ENCODE measurements at regions not wholly inside any gene's neighbourhood (a gene's known extent, or its start where the extent isn't known, plus 50 kb on each side); places are given as distances from the start of the nearest gene placed in this dataset.
"Not testable (repeated sequence)": the region's sequence is repeated elsewhere in the genome, so short reads cannot be mapped to it uniquely, and the experiment has no call there.

GRCh38 chr1:79499541-79499940, 493.0 kb upstream of the ADGRL4 start:
- TF ChIP-seq ZNF274 (IDR thresholded peaks at IDR 0.05; ENCODE audit: low read depth, low read length) = no peak
- no peak overlapping the region for H3K4me3 ChIP-seq (ENCODE audit: low read length)

GRCh38 chr1:79497193-79497773, 490.8 kb upstream of the ADGRL4 start:
- no peak overlapping the region for H3K4me3 ChIP-seq (ENCODE audit: low read length)
- TF ChIP-seq ZNF274 (IDR thresholded peaks at IDR 0.05; ENCODE audit: low read depth, low read length) = no peak

- no peak overlapping the region for H3K4me3 ChIP-seq (ENCODE audit: low read length)
- no peak for TF ChIP-seq ZNF274 (IDR thresholded peaks at IDR 0.05; ENCODE audit: low read depth, low read length)
Observed at GRCh38 chr1:79496129-79496528, 489.6 kb upstream of the ADGRL4 start.

GRCh38 chr1:79493702-79494101, 487.2 kb upstream of the ADGRL4 start:
- not testable (repeated sequence) for H3K4me3 ChIP-seq (ENCODE audit: low read length)

GRCh38 chr1:79488572-79489121, 482.1 kb upstream of the ADGRL4 start:
- not testable (repeated sequence) for H3K4me3 ChIP-seq (ENCODE audit: low read length)

- H3K4me3 ChIP-seq (ENCODE audit: low read length) = no peak overlapping the region
Observed at GRCh38 chr1:79478728-79479373, 472.3 kb upstream of the ADGRL4 start.

GRCh38 chr1:79478160-79478559, 471.6 kb upstream of the ADGRL4 start:
- no peak overlapping the region for H3K4me3 ChIP-seq (ENCODE audit: low read length)
- TF ChIP-seq ZNF274 (IDR thresholded peaks at IDR 0.05; ENCODE audit: low read depth, low read length) = no peak

More at GRCh38 chr1:79478728-79479373, 472.3 kb upstream of the ADGRL4 start:
- TF ChIP-seq ZNF274 (IDR thresholded peaks at IDR 0.05; ENCODE audit: low read depth, low read length) = no peak

- H3K4me3 ChIP-seq (ENCODE audit: low read length) = no peak overlapping the region
- TF ChIP-seq ZNF274 (IDR thresholded peaks at IDR 0.05; ENCODE audit: low read depth, low read length) = no peak
Observed at GRCh38 chr1:79472067-79472656, 465.6 kb upstream of the ADGRL4 start.

GRCh38 chr1:79469139-79469538, 462.6 kb upstream of the ADGRL4 start:
- no peak for TF ChIP-seq ZNF274 (IDR thresholded peaks at IDR 0.05; ENCODE audit: low read depth, low read length)
- no peak overlapping the region for H3K4me3 ChIP-seq (ENCODE audit: low read length)

- H3K4me3 ChIP-seq (ENCODE audit: low read length) = no peak overlapping the region
- no peak for TF ChIP-seq ZNF274 (IDR thresholded peaks at IDR 0.05; ENCODE audit: low read depth, low read length)
Observed at GRCh38 chr1:79460773-79461436, 454.4 kb upstream of the ADGRL4 start.

- no peak overlapping the region for H3K4me3 ChIP-seq (ENCODE audit: low read length)
Observed at GRCh38 chr1:79457562-79458224, 451.2 kb upstream of the ADGRL4 start.

GRCh38 chr1:79448426-79448825, 441.9 kb upstream of the ADGRL4 start:
- H3K4me3 ChIP-seq (ENCODE audit: low read length) = no peak overlapping the region
- TF ChIP-seq ZNF274 (IDR thresholded peaks at IDR 0.05; ENCODE audit: low read depth, low read length) = no peak

More at GRCh38 chr1:79457562-79458224, 451.2 kb upstream of the ADGRL4 start:
- no peak for TF ChIP-seq ZNF274 (IDR thresholded peaks at IDR 0.05; ENCODE audit: low read depth, low read length)

- no peak for TF ChIP-seq ZNF274 (IDR thresholded peaks at IDR 0.05; ENCODE audit: low read depth, low read length)
- H3K4me3 ChIP-seq (ENCODE audit: low read length) = no peak overlapping the region
Observed at GRCh38 chr1:79441238-79441637, 434.7 kb upstream of the ADGRL4 start.

- H3K4me3 ChIP-seq (ENCODE audit: low read length) = no peak overlapping the region
- no peak for TF ChIP-seq ZNF274 (IDR thresholded peaks at IDR 0.05; ENCODE audit: low read depth, low read length)
Observed at GRCh38 chr1:79437540-79437939, 431.0 kb upstream of the ADGRL4 start.
